ENCODE measurements at regions not wholly inside any gene's neighbourhood (a gene's known extent, or its start where the extent isn't known, plus 50 kb on each side); places are given as distances from the start of the nearest gene placed in this dataset.
"Not testable (repeated sequence)": the region's sequence is repeated elsewhere in the genome, so short reads cannot be mapped to it uniquely, and the experiment has no call there.

- intact Hi-C loops (cut with DNase I, micrococcal nuclease), result no loop called here
- DNase-seq (no peak), ATAC-seq (no peak)
Observed at GRCh38 chr12:9348906-9349518, 140.8 kb upstream of the PZP start.

- intact Hi-C loops (cut with DNase I, micrococcal nuclease), result no loop called here
- ATAC-seq (no peak), DNase-seq (no peak)
Observed at GRCh38 chr12:9347328-9348127, 139.3 kb upstream of the PZP start.

- no peak for DNase-seq
- intact Hi-C loops (cut with DNase I, micrococcal nuclease), result no loop called here
- ATAC-seq, result no peak
Observed at GRCh38 chr12:9346866-9347327, 138.7 kb upstream of the PZP start.

- no peak for DNase-seq
- no peak for ATAC-seq
- intact Hi-C loops (cut with DNase I, micrococcal nuclease), result no loop called here
Observed at GRCh38 chr12:9345171-9345570, 137.0 kb upstream of the PZP start.

- intact Hi-C loops (cut with DNase I, micrococcal nuclease), result no loop called here
- DNase-seq, result no peak
- no peak for ATAC-seq
Observed at GRCh38 chr12:9344541-9344940, 136.3 kb upstream of the PZP start.

DNA sequence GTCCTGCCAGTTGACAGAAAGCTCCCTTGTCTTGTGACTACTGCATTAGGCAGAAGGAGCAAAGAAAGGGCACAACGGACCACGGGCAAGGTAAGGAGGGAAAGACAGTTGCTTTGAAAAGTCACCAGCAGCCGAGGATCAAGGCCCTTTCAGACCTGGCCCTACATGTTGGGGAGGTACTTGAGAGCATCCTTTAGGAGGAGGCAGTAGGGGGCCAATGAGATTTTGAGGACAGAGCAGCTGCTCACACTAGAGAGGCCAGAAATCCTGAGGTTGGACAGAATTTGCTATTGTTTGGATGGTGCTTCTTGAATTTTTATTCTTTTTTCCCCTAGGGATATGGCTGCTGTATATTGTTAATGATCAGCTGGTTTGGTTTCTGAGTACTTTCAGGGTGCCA is 135.5 kb upstream of the PZP start:
- ATAC-seq (no peak), DNase-seq (no peak)
- intact Hi-C loops (cut with DNase I, micrococcal nuclease), result no loop called here

GRCh38 chr12:9342614-9343353 is 134.6 kb upstream of the PZP start:
- DNase-seq (no peak), ATAC-seq (no peak)
- intact Hi-C loops (cut with DNase I, micrococcal nuclease), result no loop called here

GRCh38 chr12:9341260-9341585 is 133.0 kb upstream of the PZP start:
- DNase-seq (no peak), ATAC-seq (no peak)
- intact Hi-C loops (cut with DNase I, micrococcal nuclease), result no loop called here

DNA sequence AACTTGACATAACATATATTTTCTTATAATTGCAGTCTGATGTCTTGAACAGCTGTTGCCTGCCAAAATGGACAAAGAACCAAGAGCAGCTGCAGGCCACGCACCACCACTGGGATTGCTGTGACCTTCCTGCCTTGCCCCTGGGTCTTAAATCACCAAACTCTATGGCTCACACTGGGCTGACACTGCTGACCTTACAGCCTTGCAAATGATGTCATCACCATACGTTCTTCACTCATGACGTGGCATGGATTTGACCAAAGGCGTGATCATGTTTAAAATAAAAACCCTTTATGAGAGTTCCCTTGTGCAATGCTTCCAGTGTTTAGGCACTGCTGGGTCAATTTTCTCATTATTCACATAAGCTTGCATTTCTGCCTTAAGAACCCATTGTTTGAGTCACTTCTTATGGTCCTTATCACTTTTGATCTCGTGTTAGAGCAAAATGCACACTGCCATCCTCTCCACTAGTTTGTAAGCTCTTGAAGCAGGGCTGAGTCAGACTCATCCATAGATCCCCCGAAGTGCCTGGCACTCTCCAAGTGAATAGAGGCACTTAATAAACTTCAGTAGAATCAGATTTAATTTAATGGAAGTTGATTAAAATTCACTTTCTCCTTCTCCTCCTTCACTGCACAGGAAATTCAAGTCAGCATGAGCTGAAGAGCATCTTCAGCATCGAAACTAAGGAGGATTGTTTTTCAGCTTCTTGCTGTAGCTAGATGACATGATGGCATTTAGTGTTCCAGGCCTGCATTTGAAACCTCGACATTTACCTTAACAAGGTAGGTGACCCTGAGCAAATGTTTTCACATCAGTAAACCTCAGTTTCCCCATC is 132.4 kb upstream of the PZP start:
- DNase-seq (no peak), ATAC-seq (no peak)
- intact Hi-C loops (cut with DNase I, micrococcal nuclease), result no loop called here

GRCh38 chr12:9337656-9338055 is 129.5 kb upstream of the PZP start:
- intact Hi-C loops (cut with DNase I, micrococcal nuclease), result no loop called here
- ATAC-seq (no peak), DNase-seq (no peak)

GRCh38 chr12:9336375-9337011 is 128.3 kb upstream of the PZP start:
- intact Hi-C loops (cut with DNase I, micrococcal nuclease); ATAC-seq; DNase-seq: not testable (repeated sequence)

- ATAC-seq (no peak), DNase-seq (no peak)
- intact Hi-C loops (cut with DNase I, micrococcal nuclease), result no loop called here
Observed at GRCh38 chr12:9335867-9336266, 127.7 kb upstream of the PZP start.

DNA sequence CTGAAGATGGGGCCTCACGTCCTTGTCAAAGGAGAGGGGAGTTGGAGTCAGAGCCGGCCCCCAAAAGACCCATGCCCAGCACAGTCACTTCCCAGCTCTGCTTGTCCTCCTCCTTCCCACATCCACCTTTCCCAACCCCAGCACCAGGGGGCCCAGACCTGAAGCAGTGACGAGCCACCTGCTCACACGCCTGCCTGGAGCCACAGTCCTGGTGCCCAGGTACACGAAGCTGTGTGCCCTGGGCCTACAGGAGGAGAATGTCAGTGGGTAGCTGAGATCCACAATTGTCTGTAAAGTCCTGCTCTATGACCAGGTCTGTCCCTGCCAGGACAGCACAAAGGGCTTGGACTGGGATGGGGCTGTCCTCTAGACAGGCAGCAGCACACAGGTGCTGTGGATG is 126.8 kb upstream of the PZP start:
- intact Hi-C loops (cut with DNase I, micrococcal nuclease), result no loop called here
- ATAC-seq, result no peak
- DNase-seq, result no peak

DNA sequence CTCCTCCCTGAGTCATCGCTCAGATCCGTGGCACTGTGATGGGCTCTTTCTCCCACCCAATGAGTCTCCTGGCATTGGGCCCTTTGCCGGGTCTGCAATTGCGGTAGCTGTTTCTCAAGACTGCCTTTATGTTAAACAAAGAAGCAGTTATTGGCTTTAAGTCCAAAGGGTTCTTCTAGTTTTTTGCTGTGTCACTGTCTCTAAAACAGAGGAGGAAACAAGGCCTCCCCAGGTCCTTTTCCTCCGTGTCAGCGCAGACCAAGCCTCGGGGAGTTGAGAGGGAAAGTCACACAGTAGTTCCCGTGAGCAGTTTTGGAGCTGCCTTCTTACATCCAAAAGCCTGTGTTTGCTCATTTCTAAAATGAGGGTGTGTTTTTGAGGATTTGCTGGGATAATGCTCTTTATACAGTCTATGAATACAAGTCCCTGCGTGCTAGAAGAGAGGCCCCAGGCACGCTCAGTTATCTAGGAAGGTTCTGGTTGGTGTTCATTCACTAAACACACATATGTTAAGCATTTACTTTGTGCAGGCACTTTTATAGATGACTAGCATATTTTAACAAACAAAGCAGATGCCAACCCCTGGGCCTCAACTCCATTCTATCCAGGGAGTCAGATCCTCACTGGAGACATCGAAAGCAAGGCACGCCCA is 126.0 kb upstream of the PZP start:
- DNase-seq (no peak), ATAC-seq (no peak)
- intact Hi-C loops (cut with DNase I, micrococcal nuclease), result no loop called here

DNA sequence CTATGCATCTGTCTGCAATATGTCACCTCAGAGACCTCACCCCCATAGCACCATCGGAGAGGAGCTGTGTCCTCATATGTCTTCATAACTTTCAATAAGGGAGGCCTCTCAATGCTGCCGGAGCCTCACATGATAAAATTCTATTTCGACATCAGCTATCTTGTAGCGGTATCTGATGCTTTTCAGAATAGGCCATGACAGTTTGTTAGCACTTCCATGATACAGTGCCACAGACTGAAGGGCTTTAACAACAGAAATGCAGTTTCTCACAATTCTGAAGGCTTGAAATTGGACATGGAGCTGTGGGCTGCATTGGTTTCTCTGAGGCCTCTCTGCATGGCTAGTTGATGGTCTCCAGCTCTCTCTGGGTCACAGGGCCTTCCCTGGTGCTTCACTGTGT is 125.0 kb upstream of the PZP start:
- ATAC-seq (no peak), DNase-seq (no peak)
- intact Hi-C loops (cut with DNase I, micrococcal nuclease), result no loop called here

- DNase-seq, result no peak
- ATAC-seq, result no peak
- intact Hi-C loops (cut with DNase I, micrococcal nuclease), result no loop called here
Observed at GRCh38 chr12:9332564-9332963, 124.4 kb upstream of the PZP start.

DNA sequence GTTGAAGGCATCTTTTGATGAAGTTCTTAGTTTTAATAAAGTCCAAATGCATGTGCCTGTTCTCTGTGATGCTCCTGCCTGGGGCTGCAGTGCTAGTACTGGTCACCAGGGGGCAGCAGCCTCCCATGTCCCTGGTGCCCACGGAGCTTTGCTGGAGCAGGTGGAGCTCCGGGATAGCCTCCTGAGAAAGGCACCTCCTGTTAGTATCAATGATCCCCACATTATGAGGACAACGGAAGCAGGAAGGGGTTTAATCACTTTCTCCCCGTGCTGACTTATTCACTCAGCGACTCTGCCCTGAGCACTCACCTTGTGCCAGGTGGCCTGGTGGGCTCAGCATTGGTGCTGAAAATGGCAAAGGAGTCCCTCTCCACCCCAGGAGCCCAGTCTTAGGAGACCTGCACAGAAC is 123.0 kb upstream of the PZP start:
- intact Hi-C loops (cut with DNase I, micrococcal nuclease), result no loop called here
- DNase-seq (peak in 1 of 2 donors; percentile 73), ATAC-seq (peak; percentile 83)

GRCh38 chr12:9329019-9329418 is 120.8 kb upstream of the PZP start:
- intact Hi-C loops (cut with DNase I, micrococcal nuclease), result no loop called here
- DNase-seq, result no peak
- ATAC-seq, result no peak

All from left colon (tissue), 2 donors.